DMS79 (cell line): ENCODE measurements at regions not wholly inside any gene's neighbourhood (a gene's known extent, or its start where the extent isn't known, plus 50 kb on each side); places are given as distances from the start of the nearest gene placed in this dataset.
A peak's percentile ranks its signal among the peaks of the same experiment; 100 is the strongest.

Experiments used
- DNase-seq: peaks from one replicate; lab custom pipeline; 2025; lab: John Stamatoyannopoulos, UW

DNA sequence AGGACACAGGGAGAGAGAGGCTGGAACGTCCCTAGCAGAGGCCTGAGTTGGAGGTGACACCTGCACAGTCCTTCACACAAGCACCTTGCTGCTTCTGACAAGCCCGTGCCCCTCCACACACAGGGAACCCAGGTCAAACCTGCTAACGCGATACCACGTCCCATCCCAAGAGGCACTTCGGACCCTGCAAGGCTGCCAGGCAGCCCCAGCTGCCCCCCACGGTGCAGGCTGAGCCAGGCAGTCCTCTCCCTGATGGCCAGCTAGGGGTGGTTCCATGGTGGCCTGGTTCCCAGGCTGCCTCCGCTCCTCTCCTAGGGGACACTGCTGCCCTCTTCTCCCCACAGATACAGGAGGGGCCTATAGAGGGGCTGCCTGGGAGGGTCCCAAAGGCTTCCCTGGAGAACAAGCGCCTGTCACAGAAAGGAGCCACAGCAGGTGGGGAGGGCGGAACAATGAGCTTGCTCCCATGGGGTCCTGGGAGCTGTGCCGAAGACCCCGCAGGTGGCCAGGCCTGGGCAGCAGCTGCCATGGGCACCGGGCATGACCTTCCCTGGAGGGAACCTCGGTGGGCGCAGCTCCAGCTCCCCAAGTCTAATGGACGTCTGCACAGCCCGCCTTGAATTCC lies 434.2 kb upstream of the MYT1L start:
- no peak for DNase-seq

DNA sequence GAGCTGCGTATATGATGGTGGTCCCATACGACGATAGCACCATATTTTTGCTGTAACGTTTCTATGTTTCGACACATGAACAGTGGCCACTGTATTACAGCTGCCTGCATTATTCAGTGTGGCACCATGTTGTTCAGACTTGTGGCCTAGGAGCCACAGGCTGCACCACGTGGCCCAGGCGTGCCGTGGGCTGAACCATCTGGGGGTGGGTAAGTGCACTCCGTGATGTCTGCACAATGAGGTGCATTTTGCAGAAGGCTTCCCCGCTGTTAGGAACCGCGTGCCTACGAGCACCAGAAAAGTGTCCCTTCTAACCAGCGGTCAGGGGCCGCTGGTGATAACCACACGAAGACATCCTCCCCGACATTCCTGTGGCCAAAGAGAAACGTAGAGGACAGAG lies 433.7 kb upstream of the MYT1L start:
- no peak for DNase-seq

DNA sequence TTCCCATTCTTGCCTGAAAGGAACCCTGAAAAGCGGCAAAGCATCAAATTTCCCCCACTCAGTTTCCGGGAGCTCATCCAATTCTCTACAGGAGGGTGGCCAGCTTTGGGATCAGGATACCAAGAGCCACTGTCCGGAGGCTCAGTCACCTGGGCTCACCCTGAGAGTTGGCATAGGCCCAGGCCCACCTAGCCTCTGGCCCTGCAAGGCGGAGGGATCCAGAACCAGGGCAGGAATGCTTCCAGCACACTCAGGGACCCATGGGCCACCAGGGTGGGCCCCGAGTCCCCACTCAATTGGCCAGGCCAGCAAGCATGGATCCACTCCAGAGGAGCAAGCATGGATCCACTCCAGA lies 432.9 kb upstream of the MYT1L start:
- peak; percentile 85 for DNase-seq

GRCh38 chr2:2763351-2764000 lies 432.4 kb upstream of the MYT1L start:
- no peak for DNase-seq

DNA sequence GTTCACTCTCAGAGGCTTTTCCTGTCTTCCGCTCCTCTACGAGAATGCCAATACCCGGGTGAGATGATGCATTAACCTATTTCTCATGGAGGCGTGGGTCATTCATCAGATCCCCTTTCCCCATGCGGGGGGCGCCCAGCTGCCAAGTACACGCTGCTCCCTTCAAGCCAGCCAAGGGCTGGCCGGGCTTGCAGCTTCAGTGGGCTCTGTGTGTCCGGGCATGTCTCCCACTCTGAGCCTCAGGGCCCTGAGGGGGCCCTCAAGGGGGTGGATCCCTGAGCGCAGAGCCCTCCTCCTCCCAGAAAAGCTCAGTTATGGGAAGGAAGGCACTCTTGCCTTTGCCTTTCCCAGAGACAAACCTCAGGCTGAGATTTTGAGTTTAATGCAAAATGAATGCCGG lies 431.8 kb upstream of the MYT1L start:
- no peak for DNase-seq

DNA sequence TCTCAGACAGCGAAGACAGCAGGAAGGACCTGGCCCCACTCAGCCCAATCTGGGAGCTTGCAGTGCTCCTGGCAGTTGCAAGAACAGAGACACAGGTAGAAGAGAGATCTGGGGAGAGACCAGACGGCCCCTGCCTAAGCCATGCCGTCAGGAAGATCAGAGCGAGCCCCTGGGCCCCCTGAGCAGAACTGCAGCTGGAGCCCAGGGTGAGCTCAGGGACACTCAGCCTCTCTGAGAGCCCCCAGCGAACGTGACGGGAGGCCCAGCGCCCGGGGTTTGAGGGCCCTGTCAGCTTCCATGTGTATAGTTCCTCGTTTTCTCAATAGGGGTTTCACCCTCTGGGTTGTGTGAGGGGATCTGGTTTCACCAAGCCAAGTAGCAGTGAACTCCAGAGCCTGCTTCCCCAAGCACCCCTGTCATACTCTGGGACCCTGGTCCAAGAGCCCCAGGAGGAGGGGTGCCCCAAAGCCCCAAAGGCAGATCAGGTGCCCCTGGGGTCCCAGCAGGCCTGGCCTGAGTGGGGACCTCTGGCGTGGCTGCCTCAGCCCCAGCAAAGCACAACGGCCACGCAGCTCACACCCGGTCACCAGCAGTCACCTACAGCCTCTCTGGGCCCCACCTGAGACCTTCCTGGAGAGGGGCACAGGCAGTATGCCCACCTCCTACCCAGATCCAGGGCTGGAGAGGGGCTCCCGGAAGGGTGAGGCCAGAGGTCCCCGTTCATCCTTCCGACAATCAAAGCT lies 431.3 kb upstream of the MYT1L start:
- no peak for DNase-seq

- no peak for DNase-seq
These were observed 427.8 kb upstream of the MYT1L start for GRCh38 chr2:2758793-2759367.

DNA sequence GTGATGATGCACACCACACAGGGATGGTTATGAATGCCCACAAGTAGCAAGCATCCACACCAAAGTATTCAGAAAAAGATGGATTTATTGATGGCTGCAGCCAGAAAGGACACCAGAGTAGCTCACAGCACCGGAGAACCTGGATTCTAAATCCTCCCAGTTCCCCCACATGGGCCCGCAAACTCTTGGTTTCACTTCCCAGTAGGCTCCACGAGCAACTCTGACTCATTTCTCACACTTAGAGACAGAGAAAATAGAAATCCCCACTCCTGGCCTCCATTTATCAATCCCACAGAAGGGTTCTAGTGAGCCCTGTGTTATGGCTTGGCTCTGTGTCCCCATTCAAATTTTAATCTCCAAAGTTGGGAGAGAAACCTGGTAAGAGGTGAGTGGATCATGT lies 426.7 kb upstream of the MYT1L start:
- no peak for DNase-seq

DNA sequence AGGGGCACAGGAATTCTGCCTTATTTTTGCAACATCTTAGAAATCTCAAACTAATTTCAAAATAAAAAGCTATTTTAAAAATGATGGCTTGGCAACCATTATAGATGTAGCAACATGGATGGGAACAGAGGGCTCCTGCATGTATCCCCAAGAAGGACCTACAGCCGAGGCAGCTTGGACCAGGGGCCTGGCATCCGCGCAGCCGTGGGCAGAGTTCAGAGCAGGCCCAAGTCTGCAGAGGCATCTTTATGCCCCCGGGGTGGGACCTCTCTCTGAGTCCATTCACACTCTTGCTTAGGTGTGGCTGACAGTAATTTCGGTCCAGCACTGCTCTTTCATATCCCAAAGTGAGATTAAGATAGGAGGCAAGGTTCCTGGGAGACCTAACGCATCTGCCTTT lies 425.8 kb upstream of the MYT1L start:
- DNase-seq, result no peak

DNA sequence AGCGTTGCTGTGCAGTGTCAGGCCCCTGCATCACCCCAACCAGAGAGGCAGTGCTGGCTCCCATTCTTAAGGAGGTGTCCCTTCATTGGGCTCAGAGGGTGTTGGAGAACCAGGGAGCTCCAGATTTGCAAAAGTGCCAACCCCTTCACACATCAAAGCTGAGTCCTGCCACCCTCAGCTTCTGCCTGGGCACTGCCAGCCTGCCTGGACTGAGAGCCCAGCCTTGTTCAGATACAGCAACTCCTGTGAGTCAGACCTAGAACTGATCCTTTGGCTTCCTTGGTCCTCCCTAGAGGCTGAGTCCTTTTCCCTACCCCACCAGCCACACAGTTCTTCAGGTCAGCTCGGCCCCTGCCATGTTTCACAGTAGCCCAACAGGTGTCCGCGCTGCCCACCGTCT lies 424.9 kb upstream of the MYT1L start:
- no peak for DNase-seq

GRCh38 chr2:2754940-2755339 lies 423.9 kb upstream of the MYT1L start:
- no peak for DNase-seq

DNA sequence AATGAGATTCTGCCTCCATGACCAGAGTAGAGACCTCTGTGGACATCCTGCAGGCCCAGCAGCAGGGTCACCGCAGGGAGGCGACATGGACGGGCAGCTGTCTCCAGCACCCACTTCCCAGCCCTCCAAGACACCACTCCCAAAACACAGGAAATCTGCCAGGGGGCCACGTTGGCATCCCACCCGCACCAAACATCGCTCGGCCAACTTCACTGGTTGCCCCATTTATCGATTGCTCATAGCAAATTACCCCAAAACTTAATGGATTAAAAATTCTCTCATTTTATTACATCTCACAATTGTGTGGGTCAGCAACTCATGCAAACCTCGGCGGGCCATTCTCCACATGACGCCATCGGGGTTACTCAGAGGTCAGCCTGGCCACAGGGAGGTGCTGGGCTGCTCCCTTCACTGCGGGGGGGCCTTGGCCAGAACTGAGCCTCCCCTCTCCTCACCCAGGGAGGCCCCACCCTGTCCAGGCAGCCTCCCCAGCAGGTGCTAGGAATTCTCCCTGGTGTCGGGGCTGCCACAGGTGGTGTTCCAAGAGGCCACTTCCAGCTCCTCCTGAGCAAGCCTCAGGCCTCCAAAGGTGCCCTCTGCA lies 420.7 kb upstream of the MYT1L start:
- no peak for DNase-seq

DNA sequence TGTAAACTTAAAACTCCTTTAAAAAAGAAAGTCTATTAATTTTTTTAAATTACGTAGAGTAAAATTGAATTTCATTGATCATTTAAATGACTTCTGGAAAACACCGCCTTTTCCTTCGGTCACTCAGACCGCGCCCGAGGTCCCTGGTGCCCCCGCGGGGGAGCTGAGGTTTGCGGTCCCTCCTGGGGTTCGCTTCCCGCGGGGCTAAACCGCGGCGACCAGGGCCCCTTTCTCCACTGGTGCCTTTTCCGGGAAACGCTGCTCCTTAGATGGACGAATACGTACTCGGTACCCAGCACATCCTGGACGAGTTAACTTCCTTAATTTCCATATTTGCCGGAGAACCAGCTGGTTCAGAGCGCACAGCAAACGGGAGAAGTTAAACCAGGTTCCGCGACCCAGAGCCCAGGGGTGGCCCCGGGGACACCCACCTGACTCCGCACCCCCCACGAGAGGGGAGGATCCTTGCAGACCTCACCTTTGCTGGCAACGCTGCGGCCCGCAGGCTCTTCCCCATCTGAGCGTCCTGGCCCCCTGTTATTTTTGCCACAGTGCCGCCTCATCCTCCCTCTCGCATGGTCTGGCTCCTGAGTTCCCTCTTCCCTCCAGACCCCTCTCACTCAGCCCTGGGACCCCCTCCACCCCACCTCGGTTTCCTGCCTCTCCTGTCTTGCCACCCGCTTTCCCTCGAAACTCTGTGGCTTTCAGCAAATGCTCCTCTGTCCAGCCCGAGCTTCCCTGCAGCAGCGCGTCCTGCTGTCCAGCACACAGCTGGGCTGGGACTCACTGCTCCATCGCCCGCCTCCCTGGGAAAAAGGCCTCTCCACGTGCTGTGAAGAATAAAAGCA lies 420.0 kb upstream of the MYT1L start:
- no peak for DNase-seq

DNA sequence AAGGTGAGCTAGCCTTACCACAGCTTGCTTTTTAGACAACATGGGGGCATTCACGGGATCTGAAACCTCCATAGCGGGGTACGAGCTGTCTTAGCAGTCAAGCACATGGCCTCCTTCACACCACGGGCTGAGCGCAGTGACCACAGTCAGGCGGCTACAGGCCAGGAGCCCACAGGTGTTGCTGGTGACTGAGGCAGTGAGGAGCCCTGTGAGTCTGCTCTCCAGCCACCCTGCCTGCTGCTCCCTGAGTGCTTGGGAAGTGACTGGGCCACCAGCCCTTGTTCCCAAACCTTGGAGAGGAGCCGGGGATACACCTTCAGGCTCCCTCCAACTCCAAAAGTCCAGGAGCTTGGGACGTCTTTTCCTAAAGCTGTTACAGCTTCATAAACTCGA lies 418.1 kb upstream of the MYT1L start:
- no peak for DNase-seq

DNA sequence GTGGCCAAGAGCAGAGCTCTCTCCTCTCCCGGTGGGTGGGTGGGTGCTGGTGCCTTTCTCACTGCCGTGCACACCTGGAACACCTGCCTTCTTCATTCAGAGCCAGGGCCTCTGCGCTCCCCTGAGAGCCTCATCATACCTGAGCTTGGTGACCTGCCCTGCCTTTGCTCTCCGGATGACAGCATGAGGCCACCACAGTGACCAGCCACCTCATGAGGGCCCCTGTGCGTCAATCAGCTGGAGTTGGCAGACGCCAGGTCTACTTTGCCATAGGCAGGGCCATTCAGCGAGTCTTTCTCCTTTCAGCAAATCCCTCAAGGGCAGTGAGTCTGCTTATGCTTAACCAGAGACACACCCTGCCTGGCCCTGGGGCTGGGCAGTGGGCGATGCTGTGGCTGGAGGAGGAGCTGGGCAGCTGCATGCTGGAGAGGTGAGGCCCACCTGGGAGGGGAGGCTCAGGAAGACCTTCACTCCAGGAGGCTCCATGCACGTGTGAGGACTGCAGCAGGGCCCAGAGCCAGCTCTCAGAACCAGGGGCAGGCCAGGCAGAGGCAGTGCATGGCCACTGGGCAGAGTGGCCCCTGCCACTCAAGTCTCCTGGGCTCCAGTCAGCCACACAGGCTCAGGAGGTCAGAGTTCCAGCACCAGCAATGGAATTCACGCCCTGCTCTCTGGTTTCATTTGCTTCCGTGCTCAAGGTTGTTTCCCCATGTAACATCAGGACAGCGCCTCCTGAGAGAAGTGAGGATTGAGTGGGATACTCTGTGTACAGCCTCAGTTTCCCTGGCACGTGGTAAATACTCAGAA lies 417.5 kb upstream of the MYT1L start:
- no peak for DNase-seq

GRCh38 chr2:2747797-2748301 lies 416.8 kb upstream of the MYT1L start:
- no peak for DNase-seq

- no peak for DNase-seq
These were observed 415.7 kb upstream of the MYT1L start for GRCh38 chr2:2746731-2747130.

GRCh38 chr2:2744958-2745715 lies 414.1 kb upstream of the MYT1L start:
- DNase-seq, result no peak

DNA sequence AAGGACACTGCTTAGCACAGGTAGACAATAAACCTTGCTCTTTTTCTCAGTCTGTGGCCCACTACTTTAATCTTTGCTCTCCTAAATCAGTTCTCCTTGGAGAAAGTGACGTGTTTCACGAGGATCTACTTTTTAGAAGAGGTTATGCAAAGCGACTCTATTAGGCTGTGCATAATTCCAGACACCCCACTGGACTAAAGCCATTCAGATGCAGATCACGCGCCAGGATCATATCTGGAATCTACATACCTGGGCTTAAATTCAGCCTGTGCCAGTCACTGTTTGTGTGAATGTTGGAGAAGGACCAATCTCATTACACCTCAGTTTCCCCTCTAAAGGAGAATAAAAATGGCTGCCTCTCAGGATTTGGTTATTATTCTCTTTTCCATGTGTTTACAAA lies 413.0 kb upstream of the MYT1L start:
- no peak for DNase-seq

- DNase-seq, result peak; percentile 85
These were observed 412.1 kb upstream of the MYT1L start for GRCh38 chr2:2743164-2743571.
